WTC11 (cell line): ENCODE measurements at regions not wholly inside any gene's neighbourhood (a gene's known extent, or its start where the extent isn't known, plus 50 kb on each side); places are given as distances from the start of the nearest gene placed in this dataset.

ENCODE experiments used
- ATAC-seq: fragments of 200-7000 bp; cut with Tn5 transposase; 2 replicates; pipeline ENCODE4 v1.10.0; 2021; ENCODE audit warnings: mild to moderate bottlenecking, moderate library complexity
- CTCF ChIA-PET: fragments of 300-600 bp; sonication (Branson Sonifier 250); formaldehyde crosslinking; loops from one replicate; lab custom pipeline; 2021; ENCODE audit warnings: antibody characterized with exemption; lab: Charles Lee
- POLR2A ChIA-PET: fragments of 350-600 bp; sonication (Branson Sonifier 250); formaldehyde crosslinking; loops from one replicate; lab custom pipeline; 2021; ENCODE audit warnings: antibody characterized with exemption; lab: Charles Lee
- DNase-seq: peaks from one replicate; pipeline ENCODE4 v3.0.0; 2021; ENCODE audit warnings: low spot score
- H3K27ac Mint-ChIP-seq: 2 replicates; pipeline ENCODE4 v1.8.0; 2021; ENCODE audit warnings: mixed read lengths
- H3K27me3 Mint-ChIP-seq: 2 replicates; pipeline ENCODE4 v1.8.0; 2021; ENCODE audit warnings: low read depth, mild to moderate bottlenecking, moderate library complexity, mixed read lengths
- H3K36me3 Mint-ChIP-seq: 2 replicates; pipeline ENCODE4 v1.8.0; 2021; ENCODE audit warnings: mixed read lengths
- H3K4me1 Mint-ChIP-seq: 2 replicates; pipeline ENCODE4 v1.8.0; 2022; ENCODE audit warnings: mixed read lengths
- H3K4me3 Mint-ChIP-seq: 2 replicates; pipeline ENCODE4 v1.8.0; 2021; ENCODE audit warnings: mild to moderate bottlenecking, moderate library complexity, mixed read lengths
- H3K9me3 Mint-ChIP-seq: 2 replicates; pipeline ENCODE4 v1.8.0; 2021; ENCODE audit warnings: mixed read lengths
- CREM ChIP-seq: sonication (generic); formaldehyde crosslinking; IDR thresholded peaks from 2 replicates; pipeline ENCODE4 v1.8.1; 2022; ENCODE audit warnings: mild to moderate bottlenecking, missing genetic modification reagents, moderate library complexity
- EMX1 ChIP-seq: fragments of 250-450 bp; sonication (Bioruptor Pico); IDR thresholded peaks from 2 replicates; pipeline ENCODE4 v1.8.0; 2021; ENCODE audit warnings: mild to moderate bottlenecking
- FOXK1 ChIP-seq: sonication (generic); formaldehyde crosslinking; IDR thresholded peaks from 2 replicates; pipeline ENCODE4 v1.8.0; 2022; ENCODE audit warnings: mild to moderate bottlenecking, moderate library complexity, missing genetic modification reagents
- FOXP1 ChIP-seq: sonication (generic); formaldehyde crosslinking; IDR thresholded peaks from 2 replicates; pipeline ENCODE4 v1.8.0; 2022; ENCODE audit warnings: missing genetic modification reagents, mild to moderate bottlenecking, moderate library complexity, borderline replicate concordance
- GTF2I ChIP-seq: fragments of 250-450 bp; sonication (Bioruptor Pico); conservative IDR thresholded peaks from 2 replicates; pipeline ENCODE4 v1.4.0; 2021; ENCODE audit warnings: mild to moderate bottlenecking
- IRF2 ChIP-seq: sonication (generic); formaldehyde crosslinking; IDR thresholded peaks from 2 replicates; pipeline ENCODE4 v1.8.0; 2022; ENCODE audit warnings: low read depth, missing genetic modification reagents, borderline replicate concordance
- JUN ChIP-seq: sonication (generic); formaldehyde crosslinking; IDR thresholded peaks from 2 replicates; pipeline ENCODE4 v1.8.0; 2023; ENCODE audit warnings: mild to moderate bottlenecking, missing genetic modification reagents
- MXD4 ChIP-seq: fragments of 250-450 bp; sonication (Bioruptor Pico); IDR thresholded peaks from 2 replicates; pipeline ENCODE4 v1.8.0; 2021; ENCODE audit warnings: mild to moderate bottlenecking, moderate library complexity, borderline replicate concordance
- NFE2L1 ChIP-seq: sonication (generic); formaldehyde crosslinking; IDR thresholded peaks from 2 replicates; pipeline ENCODE4 v1.8.1; 2023; ENCODE audit warnings: missing genetic modification reagents
- NR1H2 ChIP-seq: sonication (generic); formaldehyde crosslinking; IDR thresholded peaks from 2 replicates; pipeline ENCODE4 v1.9.0; 2021; ENCODE audit warnings: mild to moderate bottlenecking, moderate library complexity, missing genetic modification reagents
- NR2C2 ChIP-seq: sonication (generic); formaldehyde crosslinking; IDR thresholded peaks from 2 replicates; pipeline ENCODE4 v1.8.0; 2022; ENCODE audit warnings: mild to moderate bottlenecking, missing genetic modification reagents
- OVOL2 ChIP-seq: fragments of 250-450 bp; sonication (Bioruptor Pico); IDR thresholded peaks from 2 replicates; pipeline ENCODE4 v1.9.0; 2021; ENCODE audit warnings: mild to moderate bottlenecking, borderline replicate concordance
- RELA ChIP-seq: sonication (generic); formaldehyde crosslinking; IDR thresholded peaks from 2 replicates; pipeline ENCODE4 v1.8.1; 2022; ENCODE audit warnings: missing genetic modification reagents, mild to moderate bottlenecking, borderline replicate concordance
- SMAD4 ChIP-seq: sonication (generic); formaldehyde crosslinking; IDR thresholded peaks from 2 replicates; pipeline ENCODE4 v1.8.0; 2022; ENCODE audit warnings: mild to moderate bottlenecking, missing genetic modification reagents
- SOX15 ChIP-seq: fragments of 250-450 bp; sonication (Bioruptor Pico); IDR thresholded peaks from 2 replicates; pipeline ENCODE4 v1.9.0; 2021; ENCODE audit warnings: mild to moderate bottlenecking
- TEAD1 ChIP-seq: sonication (generic); formaldehyde crosslinking; IDR thresholded peaks from 2 replicates; pipeline ENCODE4 v1.8.0; 2022; ENCODE audit warnings: mild to moderate bottlenecking, missing genetic modification reagents
- TP53 ChIP-seq: sonication (generic); formaldehyde crosslinking; IDR thresholded peaks from 2 replicates; pipeline ENCODE4 v1.8.1; 2023; ENCODE audit warnings: mild to moderate bottlenecking, missing genetic modification reagents
- ZBTB21 ChIP-seq: sonication (generic); formaldehyde crosslinking; IDR thresholded peaks from 2 replicates; pipeline ENCODE4 v1.8.1; 2023; ENCODE audit warnings: mild to moderate bottlenecking, missing genetic modification reagents, borderline replicate concordance
- ZNF219 ChIP-seq: sonication (generic); formaldehyde crosslinking; IDR thresholded peaks from 2 replicates; pipeline ENCODE4 v1.8.0; 2023; ENCODE audit warnings: missing genetic modification reagents, mild to moderate bottlenecking, borderline replicate concordance
- ZNF263 ChIP-seq: sonication (generic); formaldehyde crosslinking; IDR thresholded peaks from 2 replicates; pipeline ENCODE4 v1.8.1; 2022; ENCODE audit warnings: low read depth, mild to moderate bottlenecking, moderate library complexity, missing genetic modification reagents
- ZNF396 ChIP-seq: fragments of 250-450 bp; sonication (Bioruptor Pico); IDR thresholded peaks from 2 replicates; pipeline ENCODE4 v1.8.0; 2021; ENCODE audit warnings: mild to moderate bottlenecking, moderate library complexity, borderline replicate concordance
- ZNF416 ChIP-seq: fragments of 250-450 bp; sonication (Bioruptor Pico); IDR thresholded peaks from 2 replicates; pipeline ENCODE4 v1.9.0; 2021; ENCODE audit warnings: mild to moderate bottlenecking, inconsistent platforms
- ZNF423 ChIP-seq: fragments of 250-450 bp; sonication (Bioruptor Pico); IDR thresholded peaks from 2 replicates; pipeline ENCODE4 v2.1.2; 2022; ENCODE audit warnings: mild to moderate bottlenecking, moderate library complexity
- TF ChIP-seq, protein P1 (sequence below): sonication (generic); formaldehyde crosslinking; IDR thresholded peaks from 2 replicates; pipeline ENCODE4 v1.8.1; 2022; ENCODE audit warnings: low read depth, missing genetic modification reagents, borderline replicate concordance
- TF ChIP-seq, protein P2 (sequence below): sonication (generic); formaldehyde crosslinking; IDR thresholded peaks from 2 replicates; pipeline ENCODE4 v1.8.1; 2023; ENCODE audit warnings: mild to moderate bottlenecking, missing genetic modification reagents, moderate library complexity
- TF ChIP-seq, protein P3 (sequence below): sonication (generic); formaldehyde crosslinking; conservative IDR thresholded peaks from 2 replicates; pipeline ENCODE4 v1.8.1; 2023; ENCODE audit warnings: mild to moderate bottlenecking, low read depth, missing genetic modification reagents, moderate library complexity
- TF ChIP-seq, protein P4 (sequence below): fragments of 250-450 bp; sonication (Bioruptor Pico); conservative IDR thresholded peaks from 2 replicates; pipeline ENCODE4 v1.9.0; 2021; ENCODE audit warnings: mild to moderate bottlenecking
- TF ChIP-seq, protein P5 (sequence below): sonication (generic); formaldehyde crosslinking; IDR thresholded peaks from 2 replicates; pipeline ENCODE4 v1.8.1; 2022; ENCODE audit warnings: missing genetic modification reagents, borderline replicate concordance

DNA sequence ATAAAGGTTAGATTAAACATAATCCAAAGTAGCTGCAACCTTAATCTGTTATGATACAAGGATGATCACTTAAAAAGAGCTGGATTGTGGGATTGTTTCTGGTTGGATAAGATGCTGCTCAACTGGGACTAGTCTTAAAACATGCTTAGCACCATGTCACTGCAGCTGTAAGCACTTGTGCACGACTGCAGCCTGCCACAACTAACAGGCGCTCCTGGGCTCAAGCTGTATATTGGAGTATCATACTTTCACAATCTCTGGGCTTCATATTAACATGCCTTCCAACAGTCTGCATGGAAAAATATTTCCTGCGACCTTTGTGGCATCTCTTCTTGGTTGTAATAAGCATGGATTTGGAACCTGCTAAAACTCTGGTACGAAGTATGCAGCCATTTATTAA is 493.0 kb upstream of the PITX2 start (continued):
- TF ChIP-seq ZNF416 (CRISPR knock-in tag) (no peak), OVOL2 (no peak), ZNF263 (no peak), ZNF396 (CRISPR knock-in tag) (no peak), JUN (CRISPR knock-in tag) (no peak)
- TF ChIP-seq, protein P1, sequence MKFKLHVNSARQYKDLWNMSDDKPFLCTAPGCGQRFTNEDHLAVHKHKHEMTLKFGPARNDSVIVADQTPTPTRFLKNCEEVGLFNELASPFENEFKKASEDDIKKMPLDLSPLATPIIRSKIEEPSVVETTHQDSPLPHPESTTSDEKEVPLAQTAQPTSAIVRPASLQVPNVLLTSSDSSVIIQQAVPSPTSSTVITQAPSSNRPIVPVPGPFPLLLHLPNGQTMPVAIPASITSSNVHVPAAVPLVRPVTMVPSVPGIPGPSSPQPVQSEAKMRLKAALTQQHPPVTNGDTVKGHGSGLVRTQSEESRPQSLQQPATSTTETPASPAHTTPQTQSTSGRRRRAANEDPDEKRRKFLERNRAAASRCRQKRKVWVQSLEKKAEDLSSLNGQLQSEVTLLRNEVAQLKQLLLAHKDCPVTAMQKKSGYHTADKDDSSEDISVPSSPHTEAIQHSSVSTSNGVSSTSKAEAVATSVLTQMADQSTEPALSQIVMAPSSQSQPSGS, result no peak
- TF ChIP-seq, protein P2, sequence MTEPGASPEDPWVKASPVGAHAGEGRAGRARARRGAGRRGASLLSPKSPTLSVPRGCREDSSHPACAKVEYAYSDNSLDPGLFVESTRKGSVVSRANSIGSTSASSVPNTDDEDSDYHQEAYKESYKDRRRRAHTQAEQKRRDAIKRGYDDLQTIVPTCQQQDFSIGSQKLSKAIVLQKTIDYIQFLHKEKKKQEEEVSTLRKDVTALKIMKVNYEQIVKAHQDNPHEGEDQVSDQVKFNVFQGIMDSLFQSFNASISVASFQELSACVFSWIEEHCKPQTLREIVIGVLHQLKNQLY, result no peak
- TF ChIP-seq, protein P3, sequence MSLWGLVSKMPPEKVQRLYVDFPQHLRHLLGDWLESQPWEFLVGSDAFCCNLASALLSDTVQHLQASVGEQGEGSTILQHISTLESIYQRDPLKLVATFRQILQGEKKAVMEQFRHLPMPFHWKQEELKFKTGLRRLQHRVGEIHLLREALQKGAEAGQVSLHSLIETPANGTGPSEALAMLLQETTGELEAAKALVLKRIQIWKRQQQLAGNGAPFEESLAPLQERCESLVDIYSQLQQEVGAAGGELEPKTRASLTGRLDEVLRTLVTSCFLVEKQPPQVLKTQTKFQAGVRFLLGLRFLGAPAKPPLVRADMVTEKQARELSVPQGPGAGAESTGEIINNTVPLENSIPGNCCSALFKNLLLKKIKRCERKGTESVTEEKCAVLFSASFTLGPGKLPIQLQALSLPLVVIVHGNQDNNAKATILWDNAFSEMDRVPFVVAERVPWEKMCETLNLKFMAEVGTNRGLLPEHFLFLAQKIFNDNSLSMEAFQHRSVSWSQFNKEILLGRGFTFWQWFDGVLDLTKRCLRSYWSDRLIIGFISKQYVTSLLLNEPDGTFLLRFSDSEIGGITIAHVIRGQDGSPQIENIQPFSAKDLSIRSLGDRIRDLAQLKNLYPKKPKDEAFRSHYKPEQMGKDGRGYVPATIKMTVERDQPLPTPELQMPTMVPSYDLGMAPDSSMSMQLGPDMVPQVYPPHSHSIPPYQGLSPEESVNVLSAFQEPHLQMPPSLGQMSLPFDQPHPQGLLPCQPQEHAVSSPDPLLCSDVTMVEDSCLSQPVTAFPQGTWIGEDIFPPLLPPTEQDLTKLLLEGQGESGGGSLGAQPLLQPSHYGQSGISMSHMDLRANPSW (CRISPR knock-in tag), result no peak
- TF ChIP-seq, protein P4, sequence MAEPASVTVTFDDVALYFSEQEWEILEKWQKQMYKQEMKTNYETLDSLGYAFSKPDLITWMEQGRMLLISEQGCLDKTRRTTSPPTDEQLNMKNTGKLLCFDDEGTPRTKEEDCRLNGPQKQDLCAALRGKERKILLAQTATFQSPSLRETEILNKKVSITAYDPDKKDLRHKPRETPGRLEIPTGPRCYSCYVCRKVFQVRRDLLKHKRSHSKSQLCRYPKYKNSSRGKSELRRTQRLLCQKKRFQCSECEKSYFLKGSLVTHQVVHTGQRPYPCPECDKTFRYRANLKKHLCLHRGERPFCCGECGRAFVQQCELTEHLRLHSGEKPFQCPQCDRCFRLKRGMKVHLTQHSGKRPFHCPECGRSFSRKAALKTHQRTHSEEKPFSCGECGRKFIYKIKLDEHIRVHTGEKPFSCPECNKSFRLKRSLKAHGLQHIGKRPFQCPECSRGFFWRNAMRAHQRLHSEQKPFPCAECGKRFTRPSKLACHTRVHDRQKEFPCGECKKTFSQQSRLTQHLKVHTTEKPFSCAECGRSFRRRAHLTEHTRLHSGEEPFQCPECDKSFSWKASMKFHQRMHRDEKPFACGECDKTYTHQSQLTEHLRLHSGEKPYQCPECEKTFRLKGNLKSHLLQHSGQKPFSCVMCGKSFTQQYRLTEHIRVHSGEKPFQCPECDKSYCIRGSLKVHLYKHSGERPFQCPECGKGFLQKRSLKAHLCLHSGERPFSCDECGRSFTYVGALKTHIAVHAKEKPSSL (CRISPR knock-in tag), result no peak

DNA sequence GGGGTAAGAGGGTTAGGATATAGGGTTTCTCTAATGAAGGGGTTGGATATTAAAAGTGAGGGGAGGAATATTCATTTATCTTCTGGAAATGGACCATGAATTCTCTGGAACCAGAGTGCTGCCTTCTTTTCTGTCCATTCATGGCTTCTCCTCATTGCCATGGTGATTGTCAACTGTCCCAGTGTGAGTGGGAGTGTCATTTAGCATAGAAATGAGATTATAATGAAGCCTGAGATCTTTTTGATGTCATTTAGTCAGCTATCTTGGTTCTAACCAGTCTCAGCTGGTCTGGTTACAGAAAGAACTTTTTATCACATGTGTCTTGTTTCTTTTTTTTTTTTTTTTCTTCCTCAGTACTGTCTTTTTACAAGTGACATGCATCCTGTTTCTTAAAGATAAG is 497.3 kb upstream of the PITX2 start:
- POLR2A ChIA-PET, result no interaction called here
- TF ChIP-seq FOXK1 (CRISPR knock-in tag) (no peak), ZBTB21 (no peak), EMX1 (CRISPR knock-in tag) (no peak), SMAD4 (CRISPR knock-in tag) (no peak), TEAD1 (CRISPR knock-in tag) (no peak), ZNF423 (CRISPR knock-in tag) (no peak), MXD4 (CRISPR knock-in tag) (no peak), CREM (no peak), RELA (CRISPR knock-in tag) (no peak), IRF2 (CRISPR knock-in tag) (no peak), NFE2L1 (CRISPR knock-in tag) (no peak), NR2C2 (CRISPR knock-in tag) (no peak), ZNF219 (CRISPR knock-in tag) (no peak), FOXP1 (CRISPR knock-in tag) (no peak), TP53 (no peak), GTF2I (no peak), SOX15 (CRISPR knock-in tag) (no peak), NR1H2 (CRISPR knock-in tag) (no peak)
- TF ChIP-seq, protein P3 (CRISPR knock-in tag), result no peak
- TF ChIP-seq, protein P5, sequence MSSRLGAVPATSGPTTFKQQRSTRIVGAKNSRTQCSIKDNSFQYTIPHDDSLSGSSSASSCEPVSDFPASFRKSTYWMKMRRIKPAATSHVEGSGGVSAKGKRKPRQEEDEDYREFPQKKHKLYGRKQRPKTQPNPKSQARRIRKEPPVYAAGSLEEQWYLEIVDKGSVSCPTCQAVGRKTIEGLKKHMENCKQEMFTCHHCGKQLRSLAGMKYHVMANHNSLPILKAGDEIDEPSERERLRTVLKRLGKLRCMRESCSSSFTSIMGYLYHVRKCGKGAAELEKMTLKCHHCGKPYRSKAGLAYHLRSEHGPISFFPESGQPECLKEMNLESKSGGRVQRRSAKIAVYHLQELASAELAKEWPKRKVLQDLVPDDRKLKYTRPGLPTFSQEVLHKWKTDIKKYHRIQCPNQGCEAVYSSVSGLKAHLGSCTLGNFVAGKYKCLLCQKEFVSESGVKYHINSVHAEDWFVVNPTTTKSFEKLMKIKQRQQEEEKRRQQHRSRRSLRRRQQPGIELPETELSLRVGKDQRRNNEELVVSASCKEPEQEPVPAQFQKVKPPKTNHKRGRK (CRISPR knock-in tag), result no peak
- TF ChIP-seq, all 79 proteins: peak for 0
- Mint-ChIP-seq H3K27me3 (no peaks in the 10 kb centered on the region), H3K36me3 (no peaks in the 10 kb centered on the region), H3K4me1 (no peaks in the 10 kb centered on the region), H3K27ac (no peak overlapping the region), H3K9me3 (peaks cover 17% of the 10 kb centered on the region), H3K4me3 (no peak overlapping the region)
- CTCF ChIA-PET, result no interaction called here
- no peak for ATAC-seq
- no peak for DNase-seq
